HG03439 (cell line): ENCODE measurements at regions not wholly inside any gene's neighbourhood (a gene's known extent, or its start where the extent isn't known, plus 50 kb on each side); places are given as distances from the start of the nearest gene placed in this dataset.

Experiments used
- ATAC-seq: cut with Tn5 transposase; IDR thresholded peaks from one replicate; pipeline ENCODE4 v1.9.1; 2021; ENCODE audit warnings: mild to moderate bottlenecking, moderate library complexity; ENCODE audit not compliant: unreplicated experiment

DNA sequence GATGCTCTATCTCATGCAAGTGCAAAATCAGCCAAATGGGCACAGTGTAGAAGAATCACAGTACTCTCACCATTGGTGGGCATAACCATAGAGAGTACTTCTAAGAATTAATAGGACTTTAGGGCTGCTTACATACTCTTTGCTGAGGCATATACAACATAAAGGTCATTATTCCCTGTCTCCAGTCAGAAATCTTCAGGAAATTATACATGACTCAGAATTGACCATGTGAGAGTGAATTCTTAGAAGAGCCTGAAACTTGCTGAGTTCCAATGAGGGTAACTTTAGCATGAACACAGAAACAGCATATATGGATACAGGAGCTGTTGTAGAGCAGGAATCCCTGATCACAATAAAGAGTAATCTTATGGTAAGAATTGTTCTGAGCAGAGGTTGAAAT, 498.7 kb downstream of the TENT5A start:
- ATAC-seq, result no peak

DNA sequence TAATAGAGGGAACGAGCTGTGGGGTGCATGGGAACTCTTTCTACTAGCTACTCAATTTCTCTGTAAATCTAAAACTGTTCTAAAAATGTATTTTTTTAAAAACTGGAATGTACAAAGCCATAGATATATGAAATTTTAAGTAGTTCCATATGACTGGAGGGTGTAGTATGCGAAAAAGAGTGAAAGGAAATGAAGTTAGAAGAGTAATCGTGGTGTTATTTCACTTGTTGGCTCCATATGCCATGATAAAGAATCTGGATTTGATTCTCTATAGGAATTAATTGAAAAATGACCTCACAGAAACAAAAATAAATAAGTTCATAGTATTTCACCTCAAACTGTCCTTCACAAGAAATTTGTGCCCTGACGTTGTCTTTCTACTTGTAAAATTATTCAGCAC, 500.2 kb downstream of the TENT5A start:
- ATAC-seq, result no peak

DNA sequence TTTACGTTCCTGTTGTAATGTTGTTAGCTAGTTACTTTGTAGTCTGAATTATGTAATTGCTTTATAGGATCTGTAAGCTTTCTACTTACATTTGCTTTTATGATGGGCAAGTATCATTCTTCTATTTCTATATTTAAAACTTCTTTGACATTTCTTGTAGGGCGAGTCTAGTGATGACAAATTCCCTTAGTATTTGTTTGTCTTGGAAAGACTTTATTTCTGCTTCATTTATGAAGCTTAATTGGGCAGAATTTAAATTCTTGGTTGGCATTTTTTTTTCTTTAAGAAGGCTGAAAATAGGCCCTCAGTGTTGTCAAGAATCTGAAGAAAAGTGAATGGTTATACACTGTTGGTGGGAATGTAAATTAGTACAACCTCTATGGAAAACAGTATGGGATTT, 506.3 kb downstream of the TENT5A start:
- no peak for ATAC-seq

DNA sequence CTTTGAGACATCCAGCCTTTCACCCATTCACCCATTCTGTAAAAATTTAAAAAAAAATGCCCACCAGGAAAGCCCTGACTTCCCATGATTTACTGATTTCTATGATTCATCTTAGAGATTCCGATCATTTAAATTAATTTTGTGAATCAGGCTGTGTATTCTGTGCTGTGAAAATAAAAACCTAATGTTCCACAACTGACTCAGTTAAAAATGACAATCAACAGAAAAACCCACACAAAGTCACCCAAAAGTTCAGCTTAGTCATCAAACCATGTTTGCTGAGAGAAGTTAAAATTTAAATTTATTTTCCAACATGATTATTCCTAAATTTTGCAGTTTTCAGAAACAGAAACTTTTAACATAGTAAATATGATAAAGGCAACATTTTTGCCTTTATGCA, 509.9 kb downstream of the TENT5A start:
- no peak for ATAC-seq

DNA sequence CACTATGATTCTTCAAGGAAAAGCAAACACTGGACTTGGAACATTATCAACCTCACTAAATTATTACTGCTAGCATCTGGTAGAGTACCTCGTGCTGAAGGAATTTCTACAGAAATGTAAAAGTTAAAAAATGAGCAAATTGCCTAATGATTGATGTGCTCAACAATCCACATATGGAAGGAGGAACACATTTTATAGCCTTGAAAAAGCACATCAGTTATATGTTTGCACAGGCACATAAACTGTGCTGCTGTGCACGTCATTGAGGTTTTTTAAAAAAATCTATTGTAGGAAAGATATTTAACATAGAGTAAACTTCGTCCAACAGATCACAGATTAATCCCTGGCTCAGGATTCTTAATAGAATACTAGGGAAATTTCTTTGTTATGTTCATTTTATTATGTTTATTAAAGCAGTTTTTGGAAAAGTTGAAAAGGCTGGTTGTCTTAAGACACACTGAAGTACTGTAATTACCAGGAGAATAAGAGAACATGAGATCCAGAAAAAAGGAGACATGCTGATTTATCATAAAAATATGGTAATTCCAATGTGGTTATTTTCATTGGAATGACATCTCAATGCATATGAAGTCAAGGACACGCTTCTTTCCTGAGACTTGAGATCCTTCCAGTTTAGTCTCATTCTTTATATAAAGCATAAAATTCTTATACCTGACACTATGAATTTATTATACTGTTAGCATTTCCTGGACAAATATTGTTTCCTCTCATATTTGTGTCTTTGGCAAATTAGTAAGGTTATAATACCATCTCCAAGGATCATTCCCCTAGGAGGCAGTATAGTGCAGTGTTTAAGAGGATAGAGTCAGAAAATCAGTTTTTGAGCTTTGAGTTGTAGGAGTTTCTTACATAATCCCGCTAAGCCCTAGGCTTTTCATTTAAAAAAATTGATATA, 511.1 kb downstream of the TENT5A start:
- no peak for ATAC-seq

DNA sequence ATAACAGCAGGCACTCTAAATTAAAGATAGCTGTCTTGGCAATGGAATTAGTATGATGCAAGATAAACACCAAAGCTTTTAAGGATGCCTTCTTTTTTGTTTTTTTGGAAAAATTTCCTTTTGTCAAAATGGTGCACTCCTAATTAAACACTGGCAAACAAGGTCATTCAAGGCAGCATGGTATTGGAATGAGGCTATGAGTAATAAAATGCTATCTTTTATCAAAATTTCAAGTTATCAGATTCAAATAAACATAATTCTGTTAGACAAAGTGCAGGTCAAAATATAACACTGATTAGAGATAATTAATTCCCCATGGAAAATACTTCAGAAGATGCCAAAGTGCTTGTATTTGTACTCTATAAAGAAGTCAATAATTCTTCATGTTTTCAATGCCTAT, 514.1 kb downstream of the TENT5A start:
- ATAC-seq, result no peak

DNA sequence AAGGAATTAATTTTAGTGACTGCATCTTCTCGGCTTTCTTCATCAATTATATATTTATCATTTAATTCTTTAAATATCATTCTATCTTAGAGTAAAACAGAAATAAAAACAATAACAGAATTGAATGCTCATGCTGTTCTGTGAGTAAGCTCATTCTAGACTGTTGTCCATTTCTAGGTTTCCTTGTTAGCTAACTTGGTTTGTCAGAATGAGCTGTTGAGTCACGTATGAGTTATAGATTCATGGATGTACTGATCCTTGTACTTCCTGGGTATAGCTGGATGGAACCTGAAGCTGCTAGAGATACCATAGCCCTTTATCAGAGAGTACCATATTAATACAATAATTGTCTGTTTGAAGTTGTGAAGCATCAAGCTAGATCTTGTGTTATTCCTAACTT, 515.3 kb downstream of the TENT5A start:
- ATAC-seq, result no peak

DNA sequence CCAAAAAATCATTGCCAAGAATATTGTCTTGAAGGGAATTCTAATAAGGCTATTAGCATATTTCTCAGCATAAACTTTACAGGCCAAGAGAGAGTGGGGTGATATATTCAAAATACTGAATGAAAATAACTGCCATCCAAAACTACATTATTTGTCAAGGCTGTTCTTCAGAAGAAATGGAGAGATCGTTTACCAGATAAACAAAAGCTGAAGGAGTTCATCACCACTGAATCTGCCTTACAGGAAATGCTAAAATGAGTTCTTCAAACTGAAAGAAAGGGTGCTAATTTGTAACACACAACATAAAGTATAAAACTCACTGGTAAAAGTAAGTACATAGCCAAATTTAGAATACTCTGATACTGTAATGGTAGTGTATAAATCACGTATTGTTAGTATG, 517.0 kb downstream of the TENT5A start:
- ATAC-seq, result no peak

DNA sequence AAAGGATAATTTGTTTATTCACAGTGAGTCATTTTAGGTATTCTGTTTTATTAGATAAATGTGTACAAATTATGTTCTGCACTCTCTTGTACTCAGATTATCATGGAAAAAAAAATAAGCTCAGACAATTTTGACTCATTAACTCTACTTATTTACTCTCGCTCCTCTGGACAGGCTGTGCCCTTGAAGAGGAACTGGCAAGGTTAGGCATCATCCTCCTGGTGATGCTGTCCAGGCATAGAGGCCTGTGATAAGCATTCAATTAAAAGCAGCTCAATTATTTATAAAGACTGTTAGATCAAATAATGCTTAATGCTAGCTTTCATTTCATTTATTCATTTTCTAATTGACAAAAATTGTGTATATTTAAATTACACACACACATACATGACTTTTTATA, 518.5 kb downstream of the TENT5A start:
- ATAC-seq, result no peak

DNA sequence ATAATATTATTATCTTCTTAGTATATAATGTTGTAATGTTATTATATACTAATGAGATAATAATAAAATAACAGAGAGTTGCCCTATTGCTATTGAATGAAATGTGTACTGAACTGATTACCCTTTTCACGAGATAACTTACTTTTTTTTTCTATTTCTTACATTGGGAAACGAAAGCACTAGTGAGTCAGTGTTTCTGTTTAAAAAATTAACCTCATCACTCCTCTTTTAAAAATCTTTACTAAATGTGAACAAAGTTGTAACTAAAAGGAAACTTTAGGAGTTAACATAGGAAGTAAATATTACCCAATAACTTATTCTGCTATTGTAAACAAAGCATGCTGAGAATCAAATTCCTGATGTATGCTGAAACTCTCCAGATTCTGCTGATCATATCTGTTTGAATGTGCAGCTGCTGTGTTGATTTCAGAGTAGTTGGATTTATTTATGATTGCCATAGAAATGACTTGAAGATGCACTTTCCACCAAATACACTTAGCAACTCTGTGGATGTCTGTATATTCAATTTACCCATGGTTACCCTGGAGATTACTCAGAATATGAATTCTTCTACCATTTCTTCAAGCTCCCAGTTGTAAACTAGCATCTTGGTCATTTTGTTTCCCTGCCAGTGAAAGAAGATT, 523.4 kb downstream of the TENT5A start:
- no peak for ATAC-seq

DNA sequence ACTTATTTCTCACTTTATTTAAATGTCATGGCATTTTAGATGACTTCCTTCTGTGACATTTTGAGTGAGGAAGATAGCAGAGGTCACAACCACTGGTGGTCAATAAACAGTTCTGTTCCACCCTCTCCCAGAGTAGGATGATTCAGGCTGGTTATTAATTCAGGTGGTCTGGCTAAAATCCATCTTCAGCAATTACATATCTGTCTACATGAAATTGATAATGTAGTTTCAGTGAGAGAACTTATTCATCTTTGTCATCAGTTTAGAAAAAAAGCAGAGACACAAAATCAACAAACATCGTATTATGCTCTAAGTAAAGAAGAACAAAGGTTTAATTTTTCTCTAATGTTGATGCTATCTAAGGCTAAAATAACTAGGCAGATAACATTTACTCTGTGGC, 525.5 kb downstream of the TENT5A start:
- no peak for ATAC-seq

DNA sequence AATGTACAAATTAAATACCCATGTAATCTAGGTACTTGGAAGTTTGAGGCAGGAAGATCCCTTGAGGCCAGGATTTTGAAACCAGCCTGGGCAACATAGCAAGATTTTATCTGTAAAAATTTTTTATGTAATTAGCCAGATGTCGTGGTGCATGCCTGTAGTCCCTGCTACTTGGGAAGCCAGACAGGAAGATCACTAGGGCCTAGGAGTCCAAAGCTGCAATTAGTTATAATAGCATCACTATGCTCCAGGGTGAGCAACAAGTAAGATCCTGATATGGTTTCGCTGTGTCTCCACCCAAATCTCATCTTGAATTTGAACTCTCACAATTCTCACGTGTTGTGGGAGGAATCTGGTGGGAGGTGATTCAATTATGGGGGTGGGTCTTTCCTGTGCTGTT, 535.8 kb downstream of the TENT5A start:
- ATAC-seq, result no peak

DNA sequence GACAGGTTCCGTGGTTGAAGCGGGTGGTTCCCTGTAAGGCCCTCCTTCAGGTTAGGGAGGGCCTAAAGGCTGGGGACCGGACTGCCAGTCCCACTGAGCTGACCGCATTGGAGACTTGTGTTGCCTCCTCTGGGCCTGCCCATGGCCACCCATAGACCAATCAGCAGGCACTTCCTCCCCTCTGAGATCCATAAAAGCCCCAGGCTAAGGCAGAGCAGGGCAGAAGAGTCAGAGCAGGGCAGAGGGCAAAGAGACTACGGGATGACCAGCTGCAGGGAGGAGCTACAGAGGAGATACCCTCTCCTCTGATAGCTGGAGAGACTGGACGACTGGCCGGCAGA, 537.4 kb downstream of the TENT5A start:
- ATAC-seq, result no peak

DNA sequence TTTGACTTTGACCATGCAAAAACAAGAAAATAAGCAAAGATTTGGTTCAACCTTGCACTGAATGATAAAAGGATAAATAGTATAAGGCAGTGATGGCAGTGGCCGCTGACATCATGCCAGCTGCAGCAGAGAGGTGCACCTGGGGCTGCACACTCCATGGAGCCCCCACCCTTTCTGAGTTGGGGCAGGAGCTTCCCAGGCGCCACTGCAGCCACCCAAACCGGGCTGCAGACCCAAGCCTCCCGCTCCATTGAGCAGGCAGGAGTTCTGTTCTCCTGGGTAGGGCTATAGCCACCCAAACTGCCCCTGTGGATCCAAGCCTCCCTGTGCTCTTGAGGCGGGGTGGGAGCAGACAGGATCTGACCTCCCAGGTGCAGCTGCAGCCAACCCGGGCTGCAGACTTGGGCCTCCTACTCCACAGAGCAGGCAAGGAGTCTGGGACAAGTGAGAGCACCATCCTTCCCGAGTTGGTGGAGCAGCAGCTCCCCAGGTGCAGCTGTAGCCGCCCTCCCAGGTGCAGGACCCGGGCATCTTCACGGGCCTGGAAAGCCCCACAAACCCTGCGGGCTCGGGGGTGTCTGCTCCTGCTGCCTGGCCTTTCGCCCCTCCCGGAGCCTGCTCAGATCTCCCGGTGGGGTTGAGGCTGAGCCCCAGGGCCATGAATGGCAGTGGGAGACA, 537.9 kb downstream of the TENT5A start:
- ATAC-seq, result no peak

DNA sequence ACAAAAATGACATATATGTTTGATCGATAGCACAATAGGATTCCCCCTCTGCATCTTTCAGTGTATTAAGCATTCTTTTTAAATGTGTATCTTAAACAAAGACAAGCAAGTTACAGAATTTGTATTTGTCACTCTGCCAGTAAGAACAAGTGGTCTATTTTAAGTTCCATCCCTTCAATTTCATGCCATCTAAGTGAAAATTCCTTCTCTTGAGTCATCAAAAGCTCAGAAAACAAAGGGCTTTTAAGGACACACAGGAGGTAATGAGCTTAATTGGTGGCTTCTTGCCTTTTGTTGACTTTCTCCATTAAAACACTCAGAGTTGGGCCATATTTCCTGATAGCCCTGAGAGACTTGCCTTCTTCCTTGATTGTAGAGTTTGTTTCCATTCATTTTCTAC, 547.8 kb downstream of the TENT5A start:
- no peak for ATAC-seq

DNA sequence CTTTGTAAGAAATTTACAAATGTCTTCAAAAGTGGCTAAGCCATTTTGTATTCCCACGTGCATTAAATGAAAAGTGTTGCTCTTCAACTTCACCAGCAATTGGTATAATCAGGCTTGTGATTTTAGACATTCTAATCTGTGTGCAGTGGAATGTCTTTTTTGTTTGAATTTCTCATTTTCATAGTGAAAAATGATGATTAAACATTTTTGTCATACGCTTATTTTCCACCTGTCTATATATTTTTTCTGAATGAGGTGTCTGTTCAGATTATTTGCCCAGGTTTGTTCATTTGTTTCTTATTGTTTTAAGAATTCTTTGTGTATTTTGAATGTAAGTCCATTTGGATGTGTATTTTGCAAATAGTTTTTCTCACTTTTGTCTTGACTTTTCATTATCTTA, 558.1 kb downstream of the TENT5A start:
- no peak for ATAC-seq

DNA sequence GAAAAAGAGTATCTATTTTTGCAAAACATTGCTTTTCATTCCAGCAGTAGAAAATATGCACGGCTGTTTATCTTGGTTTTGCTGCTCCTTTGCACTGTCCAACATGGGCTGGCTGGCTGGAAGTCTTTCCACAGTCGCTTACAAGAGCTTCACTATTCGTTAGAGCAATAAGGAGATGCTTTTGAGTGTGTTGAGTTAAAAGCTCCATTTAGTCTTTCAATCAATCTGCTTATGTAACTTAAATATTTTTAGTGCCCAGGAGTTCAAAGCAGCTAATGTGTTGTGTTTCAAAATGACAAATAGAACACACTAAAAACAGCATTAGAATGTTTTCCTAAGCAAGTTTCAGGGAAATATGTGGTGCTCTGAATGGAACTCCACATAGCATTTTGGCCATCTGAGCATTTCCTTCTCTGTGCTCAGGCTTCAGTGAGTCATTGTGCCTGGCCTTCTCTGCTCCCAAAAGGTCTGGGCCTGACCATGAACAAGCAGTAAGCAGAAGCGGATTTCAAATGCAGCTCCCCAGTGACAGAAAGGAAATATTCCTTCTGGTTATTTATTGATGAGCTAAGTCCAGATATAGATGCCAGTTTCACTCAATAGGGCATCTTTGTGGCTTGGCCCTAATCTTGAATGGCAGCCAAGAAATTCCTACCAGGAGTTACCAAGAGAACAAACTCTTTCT, 580.3 kb downstream of the TENT5A start:
- no peak for ATAC-seq

DNA sequence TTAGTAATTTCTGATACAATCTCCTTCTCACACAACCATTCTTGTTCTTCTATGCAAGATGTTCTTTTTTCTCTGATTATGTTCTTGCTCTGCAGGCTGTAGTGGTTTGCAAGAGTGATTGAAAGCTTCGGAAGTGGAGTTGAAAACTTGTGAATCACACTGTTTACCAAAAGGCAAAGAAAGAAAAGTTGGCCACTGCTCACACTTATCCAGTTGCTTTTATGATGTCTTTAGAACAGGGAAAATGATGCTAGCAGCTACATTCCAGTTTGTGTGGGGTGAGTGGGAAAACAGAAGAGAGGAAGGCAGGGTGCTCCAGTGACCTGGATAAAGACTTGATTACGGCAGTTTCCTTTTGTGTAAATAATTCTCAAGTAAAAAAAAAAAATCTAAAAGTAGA, 583.3 kb downstream of the TENT5A start:
- ATAC-seq, result no peak

DNA sequence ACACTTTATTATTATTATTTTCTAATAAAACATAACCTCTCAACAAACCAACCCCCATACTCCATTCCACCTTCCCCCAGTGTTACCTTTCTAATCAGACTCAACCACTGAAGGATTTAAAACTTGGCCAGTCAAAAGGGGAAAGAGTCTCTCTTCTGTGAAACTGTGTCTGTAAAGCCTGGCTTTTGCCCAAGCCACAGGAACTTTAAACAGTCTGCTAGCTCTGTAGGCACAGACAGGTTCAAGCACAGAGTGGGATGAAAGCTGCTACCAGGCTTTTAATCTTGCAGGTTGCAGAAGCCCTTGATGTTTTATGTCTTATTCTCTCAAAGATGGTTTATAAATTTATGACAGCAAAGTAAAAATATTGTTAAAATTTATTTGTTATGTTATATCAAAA, 585.7 kb downstream of the TENT5A start:
- no peak for ATAC-seq

DNA sequence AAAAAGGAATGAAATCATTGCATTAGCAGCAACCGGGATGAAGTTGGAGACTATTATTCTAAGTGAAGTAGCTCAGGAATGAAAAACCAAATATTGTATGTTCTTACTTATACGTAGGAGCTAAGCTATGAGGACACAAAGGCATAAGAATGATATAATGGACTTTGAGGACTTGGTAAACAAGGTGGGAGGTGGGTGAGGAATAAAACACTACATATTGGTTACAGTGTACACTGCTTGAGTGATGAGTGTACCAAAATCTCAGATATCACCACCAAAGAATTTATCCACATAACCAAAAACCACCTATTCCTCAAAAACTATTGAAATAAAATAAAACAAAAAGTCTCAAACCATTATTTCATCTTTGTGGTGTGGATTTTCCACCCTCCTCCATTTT, 593.5 kb downstream of the TENT5A start:
- no peak for ATAC-seq

DNA sequence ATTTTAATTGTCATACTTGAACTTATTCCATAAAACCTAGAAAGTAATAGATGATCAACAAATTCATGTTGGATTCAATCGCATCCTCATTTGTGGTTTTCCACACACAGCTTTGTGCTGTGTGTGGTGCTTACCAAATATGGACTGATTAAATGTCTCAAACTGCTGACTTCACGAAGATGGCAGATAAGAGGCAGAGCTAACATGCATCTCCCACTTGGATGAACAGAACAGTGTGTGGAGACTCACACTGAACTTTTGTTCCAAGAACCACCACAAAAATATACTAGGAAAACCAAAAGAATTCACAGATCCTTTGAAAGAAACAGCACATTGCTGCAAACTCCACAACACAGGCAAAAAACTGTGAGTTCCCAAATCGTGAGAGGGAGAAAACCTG, 603.7 kb downstream of the TENT5A start:
- no peak for ATAC-seq

DNA sequence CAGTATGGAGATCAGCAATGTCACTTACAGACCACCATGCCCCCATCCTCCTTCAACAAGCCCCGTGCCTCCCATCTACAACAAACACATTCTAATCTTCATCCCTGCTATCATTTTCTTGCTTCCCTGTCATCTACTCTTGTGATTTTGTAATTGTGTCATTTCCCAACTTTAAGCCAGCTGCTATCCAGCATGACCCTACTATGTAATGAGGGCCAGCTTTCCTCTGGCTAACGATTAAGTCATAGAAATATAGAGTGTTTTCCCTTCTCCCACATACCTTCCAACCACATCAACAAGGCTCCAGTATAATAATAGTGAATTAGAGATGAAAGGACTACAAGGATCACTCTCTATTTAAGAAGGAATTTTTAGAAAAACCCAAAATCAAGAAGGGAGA, 607.0 kb downstream of the TENT5A start:
- ATAC-seq, result no peak
